IMR-90 (cell line): ENCODE measurements at regions not wholly inside any gene's neighbourhood (a gene's known extent, or its start where the extent isn't known, plus 50 kb on each side); places are given as distances from the start of the nearest gene placed in this dataset.
"Not testable (repeated sequence)": the region's sequence is repeated elsewhere in the genome, so short reads cannot be mapped to it uniquely, and the experiment has no call there.

ENCODE experiments used
- ATAC-seq: fragments of 200-7000 bp; cut with Tn5 transposase; 2 replicates; pipeline ENCODE4 v1.9.1; 2020; ENCODE audit warnings: low read depth, mild to moderate bottlenecking, moderate library complexity
- BruUV-seq: library from RNA; stranded (reverse); fragments of 400-500 nt; replicated peaks from 2 replicates; lab custom pipeline; 2021; lab: Mats Ljungman, UMichigan
- CTCF ChIA-PET: fragments of 300-600 bp; formaldehyde crosslinking; extraction: SDS; loops from one replicate; lab custom pipeline; 2021; ENCODE audit warnings: antibody characterized with exemption; lab: Yijun Ruan, JAX
- POLR2A ChIA-PET: fragments of 300-600 bp; sonication (Branson Sonifier 250); formaldehyde crosslinking; loops from one replicate; lab custom pipeline; 2022; ENCODE audit warnings: antibody characterized with exemption; ENCODE audit not compliant: unreplicated experiment; lab: Charles Lee
- DNase-seq: peaks from one replicate; pipeline ENCODE4 v3.0.0; 2013
- H2AFZ ChIP-seq: replicated peaks from 2 replicates; pipeline ENCODE3; 2013; ENCODE audit warnings: low read length, mild to moderate bottlenecking; ENCODE audit not compliant: poor library complexity
- H2AK5ac ChIP-seq: 2 replicates; pipeline ENCODE4 v1.6.1; 2013; ENCODE audit warnings: low read depth, low read length, inconsistent platforms
- H2AK9ac ChIP-seq: replicated peaks from 2 replicates; pipeline ENCODE3; 2013; ENCODE audit warnings: mild to moderate bottlenecking, low read depth, low read length, moderate library complexity; ENCODE audit not compliant: poor library complexity
- H2BK120ac ChIP-seq: 2 replicates; pipeline ENCODE4 v1.6.1; 2013; ENCODE audit warnings: low read depth, low read length, inconsistent platforms
- H2BK15ac ChIP-seq: 3 replicates; pipeline ENCODE4 v1.6.1; 2013; ENCODE audit warnings: low read depth, low read length, inconsistent platforms
- H2BK20ac ChIP-seq: 2 replicates; pipeline ENCODE4 v1.6.1; 2013; ENCODE audit warnings: low read depth, mild to moderate bottlenecking, inconsistent platforms, low read length, moderate library complexity
- H2BK5ac ChIP-seq: 2 replicates; pipeline ENCODE4 v1.6.1; 2013; ENCODE audit warnings: mild to moderate bottlenecking, low read depth, low read length, inconsistent platforms; ENCODE audit not compliant: poor library complexity, severe bottlenecking
- H3K14ac ChIP-seq: replicated peaks from 2 replicates; pipeline ENCODE4 v1.6.1; 2013; ENCODE audit warnings: low read depth, low read length, inconsistent platforms
- H3K18ac ChIP-seq: 2 replicates; pipeline ENCODE4 v1.6.1; 2013; ENCODE audit warnings: low read depth, low read length, control low read depth
- H3K23ac ChIP-seq: 2 replicates; pipeline ENCODE4 v1.6.1; 2013; ENCODE audit warnings: low read depth, low read length, inconsistent platforms
- H3K27ac ChIP-seq: 2 replicates; pipeline ENCODE4 v1.5.1; 2013; ENCODE audit warnings: mild to moderate bottlenecking, control low read depth, low read length; ENCODE audit not compliant: insufficient read depth
- H3K27me3 ChIP-seq: 2 replicates; pipeline ENCODE4 v1.6.1; 2013; ENCODE audit warnings: low read length; ENCODE audit not compliant: control insufficient read depth, insufficient read depth
- H3K36me3 ChIP-seq: 2 replicates; pipeline ENCODE4 v1.6.1; 2013; ENCODE audit warnings: low read length, mixed read lengths; ENCODE audit not compliant: control insufficient read depth, insufficient read depth
- H3K4ac ChIP-seq: 2 replicates; pipeline ENCODE4 v1.6.1; 2013; ENCODE audit warnings: low read depth, low read length, inconsistent platforms
- H3K4me1 ChIP-seq: 2 replicates; pipeline ENCODE4 v1.6.1; 2013; ENCODE audit warnings: low read length, mixed read lengths; ENCODE audit not compliant: control insufficient read depth, insufficient read depth
- H3K4me2 ChIP-seq: 2 replicates; pipeline ENCODE4 v1.6.1; 2013; ENCODE audit warnings: low read depth, mild to moderate bottlenecking, control low read depth, low read length, moderate library complexity
- H3K4me3 ChIP-seq: 2 replicates; pipeline ENCODE4 v1.5.1; 2013; ENCODE audit warnings: low read depth, mild to moderate bottlenecking, control low read depth, low read length, moderate library complexity; ENCODE audit not compliant: insufficient read depth
- H3K56ac ChIP-seq: 2 replicates; pipeline ENCODE4 v1.6.1; 2013; ENCODE audit warnings: low read length, inconsistent platforms; ENCODE audit not compliant: insufficient read depth; ENCODE audit errors: extremely low read depth
- H3K79me1 ChIP-seq, 2 experiments: 2 replicates each; pipeline ENCODE4 v1.6.1; 2013; ENCODE audit warnings: low read length in 2 of 2, inconsistent platforms in 1 of 2, low read depth in 1 of 2
- H3K9ac ChIP-seq: 2 replicates; pipeline ENCODE4 v1.6.1; 2013; ENCODE audit warnings: low read depth, low read length, control low read depth
- H3K9me1 ChIP-seq: 2 replicates; pipeline ENCODE4 v1.6.1; 2013; ENCODE audit warnings: low read length, inconsistent platforms; ENCODE audit not compliant: insufficient read depth
- H3K9me3 ChIP-seq: 2 replicates; pipeline ENCODE4 v1.6.1; 2013; ENCODE audit warnings: low read length; ENCODE audit not compliant: control insufficient read depth, insufficient read depth
- H4K20me1 ChIP-seq: 2 replicates; pipeline ENCODE4 v1.6.1; 2013; ENCODE audit warnings: low read length, inconsistent platforms; ENCODE audit not compliant: insufficient read depth
- H4K5ac ChIP-seq: 2 replicates; pipeline ENCODE4 v1.6.1; 2013; ENCODE audit warnings: mild to moderate bottlenecking, low read depth, low read length, control low read depth
- H4K8ac ChIP-seq, 2 experiments: 2 replicates each; pipeline ENCODE4 v1.6.1; 2013; ENCODE audit warnings: low read depth in 2 of 2, low read length in 2 of 2, control low read depth in 1 of 2, inconsistent platforms in 1 of 2
- H4K91ac ChIP-seq: 2 replicates; pipeline ENCODE4 v1.6.1; 2013; ENCODE audit warnings: low read depth, low read length, inconsistent platforms; ENCODE audit not compliant: insufficient read depth
- CHD1 ChIP-seq: IDR thresholded peaks from 2 replicates; pipeline ENCODE4 v1.6.1; 2012; ENCODE audit warnings: low read depth, low read length, improper control_type of control experiment
- MXI1 ChIP-seq: IDR thresholded peaks from 2 replicates; pipeline ENCODE4 v1.6.1; 2012; ENCODE audit warnings: low read depth, mild to moderate bottlenecking, low read length, moderate library complexity, borderline replicate concordance
- NFE2L2 ChIP-seq: fragments of 150-350 bp; IDR thresholded peaks from 2 replicates; pipeline ENCODE4 v1.6.1; 2016; ENCODE audit warnings: low read depth, mild to moderate bottlenecking, low read length
- RAD21 ChIP-seq: IDR thresholded peaks from 2 replicates; pipeline ENCODE4 v1.6.1; 2012; ENCODE audit warnings: low read length, improper control_type of control experiment
- RCOR1 ChIP-seq: IDR thresholded peaks from 2 replicates; pipeline ENCODE4 v1.6.1; 2012; ENCODE audit warnings: mild to moderate bottlenecking, low read length, improper control_type of control experiment; ENCODE audit not compliant: insufficient replicate concordance
- RFX5 ChIP-seq: IDR thresholded peaks from 2 replicates; pipeline ENCODE4 v1.8.0; 2012; ENCODE audit warnings: low read depth, mild to moderate bottlenecking, low read length, moderate library complexity
- WGBS, 2 experiments: methylation state at CpG; one replicate each; pipeline versions ENCODE4 v1.1.5 to v1.1.7; 2013; ENCODE audit warnings: missing lambda C conversion rate in 2 of 2; ENCODE audit not compliant: insufficient read length in 1 of 2; ENCODE audit errors: extremely low coverage in 2 of 2; 5-methylcytosine and 5-hydroxymethylcytosine counted together
- dilution Hi-C: fragments of 300-500 bp; cut with HindIII; formaldehyde crosslinking; loops from one replicate; pipeline ENCODE4 v1.14.3; 2018; ENCODE audit warnings: low sequenced_read_pairs; ENCODE audit not compliant: unreplicated experiment
- in situ Hi-C: fragments of 300-500 bp; cut with MboI; formaldehyde crosslinking; loops from 3 replicates; pipeline ENCODE4 v1.14.3; 2019; ENCODE audit warnings: low sequenced_read_pairs, inconsistent platforms, mixed read lengths
- intact Hi-C: fragments of 100-400 bp; cut with micrococcal nuclease; formaldehyde crosslinking; loops from 2 replicates; pipeline ENCODE4 v1.10.0; 2022

GRCh38 chr9:104389341-104389740, 114.7 kb upstream of the OR13F1 start:
- H3K9me3 ChIP-seq = peaks cover 2% of the 10 kb centered on the region; the same call in 1 of the 2 replicates
- H3K9ac ChIP-seq = no peak overlapping the region
- H4K5ac ChIP-seq = no peak overlapping the region
- H4K20me1 ChIP-seq = no peaks in the 10 kb centered on the region
- no peak overlapping the region for H3K4ac ChIP-seq
- H3K4me1 ChIP-seq = no peaks in the 10 kb centered on the region
- H4K8ac ChIP-seq = no peak overlapping the region
- no peak overlapping the region for H3K27ac ChIP-seq
- H2BK20ac ChIP-seq = no peak overlapping the region
- intact Hi-C loops = no loop called here
- no peak overlapping the region for H2AK5ac ChIP-seq
- CTCF ChIA-PET = no interaction called here
- no peak overlapping the region for H4K91ac ChIP-seq
- H3K79me1 ChIP-seq = no peaks in the 10 kb centered on the region
- in situ Hi-C loops = loop anchor here (25.0 kb wide), 1 partner anchor 352 kb away; no protein-coding TSS in a partner anchor
- H3K56ac ChIP-seq = no peak overlapping the region
- no peak overlapping the region for H3K4me2 ChIP-seq
- WGBS, 2 experiments = no CpG with 5 or more reads among the region's 4 CpGs
- no peak for ATAC-seq
- no peak overlapping the region for H3K14ac ChIP-seq
- no peak for DNase-seq
- dilution Hi-C loops = no loop called here
- POLR2A ChIA-PET = no interaction called here
- no peak for TF ChIP-seq RFX5
- no peak for TF ChIP-seq MXI1
- TF ChIP-seq RCOR1 = no peak
- no peak for TF ChIP-seq NFE2L2
- no peak for TF ChIP-seq CHD1
- TF ChIP-seq RAD21 = no peak
- H3K36me3 ChIP-seq = no peaks in the 10 kb centered on the region
- no peak overlapping the region for H2BK5ac ChIP-seq
- no peak overlapping the region for H2AK9ac ChIP-seq
- H3K4me3 ChIP-seq = no peak overlapping the region
- no peaks in the 10 kb centered on the region for H3K27me3 ChIP-seq
- H2BK15ac ChIP-seq = no peak overlapping the region
- no peak overlapping the region for H3K18ac ChIP-seq
- H2BK120ac ChIP-seq = no peak overlapping the region
- H3K9me1 ChIP-seq = no peaks in the 10 kb centered on the region
- BruUV-seq = no TSS peak
- no peak overlapping the region for H3K23ac ChIP-seq
- H2AFZ ChIP-seq = no peak overlapping the region

- H4K5ac ChIP-seq, H2AK9ac ChIP-seq, H3K4me3 ChIP-seq, dilution Hi-C loops, H3K4me2 ChIP-seq, H4K20me1 ChIP-seq, CTCF ChIA-PET, H3K56ac ChIP-seq, H3K14ac ChIP-seq, H3K27ac ChIP-seq, H3K23ac ChIP-seq, H3K9ac ChIP-seq, H2BK15ac ChIP-seq, H3K36me3 ChIP-seq, H3K4me1 ChIP-seq, H3K27me3 ChIP-seq, H2BK120ac ChIP-seq, H2BK20ac ChIP-seq, H3K9me3 ChIP-seq, H3K9me1 ChIP-seq, H3K79me1 ChIP-seq, H2BK5ac ChIP-seq, BruUV-seq, H2AFZ ChIP-seq, H3K4ac ChIP-seq, ATAC-seq, H3K18ac ChIP-seq, H2AK5ac ChIP-seq, H4K91ac ChIP-seq, POLR2A ChIA-PET, H4K8ac ChIP-seq, DNase-seq: not testable (repeated sequence)
- in situ Hi-C loops (loop anchor here (25.0 kb wide), 1 partner anchor 358 kb away; no protein-coding TSS in a partner anchor), intact Hi-C loops (loop anchor here (10.0 kb wide), 1 partner anchor 60 kb away; no protein-coding TSS in a partner anchor)
- no CpG with 5 or more reads among the region's 10 CpGs for WGBS, 2 experiments
Observed at GRCh38 chr9:104394901-104395300, 109.2 kb upstream of the OR13F1 start.
